C4-2B (cell line): ENCODE measurements at regions not wholly inside any gene's neighbourhood (a gene's known extent, or its start where the extent isn't known, plus 50 kb on each side); places are given as distances from the start of the nearest gene placed in this dataset.

Source experiments
- H3K27ac ChIP-seq: fragments of 450-650 bp; 2 replicates; pipeline ENCODE4 v1.5.1; 2017
- CTCF ChIP-seq: fragments of 450-650 bp; conservative IDR thresholded peaks from 2 replicates; pipeline ENCODE4 v1.5.1; 2017; ENCODE audit warnings: mild to moderate bottlenecking
- ZFX ChIP-seq: fragments of 450-650 bp; IDR thresholded peaks from 2 replicates; pipeline ENCODE4 v1.6.1; 2017

GRCh38 chr3:144107923-144108322 is 136.3 kb downstream of the DIPK2A start:
- no peak for TF ChIP-seq ZFX
- no peak for TF ChIP-seq CTCF
- no peak overlapping the region for H3K27ac ChIP-seq

GRCh38 chr3:144109944-144110343 is 138.3 kb downstream of the DIPK2A start:
- no peak overlapping the region for H3K27ac ChIP-seq
- no peak for TF ChIP-seq CTCF
- TF ChIP-seq ZFX: no peak

GRCh38 chr3:144112036-144112435 is 140.4 kb downstream of the DIPK2A start:
- H3K27ac ChIP-seq: peak overlapping the region; percentile 30; the same call in 1 of the 2 replicates
- TF ChIP-seq ZFX: no peak
- TF ChIP-seq CTCF: no peak

DNA sequence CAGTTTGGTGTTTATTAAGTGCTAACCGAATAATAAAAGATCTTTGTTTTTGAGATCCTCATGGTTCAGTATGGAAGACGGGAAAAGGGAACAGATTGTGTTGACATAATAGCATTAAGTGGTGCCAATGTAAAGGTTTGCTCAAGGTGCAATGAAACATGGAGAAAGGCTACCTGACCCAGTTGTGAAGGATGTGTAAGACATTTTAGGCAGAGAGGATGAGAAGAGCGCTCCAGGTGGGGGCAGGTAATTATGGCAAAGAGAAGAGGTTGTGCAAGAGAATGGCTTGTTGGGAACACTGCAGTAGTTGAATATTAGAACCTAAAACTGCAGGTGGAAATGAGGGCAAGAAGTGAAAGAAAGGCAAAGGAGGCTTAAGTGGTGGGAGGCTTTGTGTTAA is 140.8 kb downstream of the DIPK2A start:
- peak overlapping the region; percentile 30; the same call in 1 of the 2 replicates for H3K27ac ChIP-seq
- TF ChIP-seq ZFX (no peak), CTCF (peak; percentile 18)

- no peak overlapping the region for H3K27ac ChIP-seq
- TF ChIP-seq ZFX (no peak), CTCF (no peak)
Measured at GRCh38 chr3:144114767-144115166, 143.1 kb downstream of the DIPK2A start.

DNA sequence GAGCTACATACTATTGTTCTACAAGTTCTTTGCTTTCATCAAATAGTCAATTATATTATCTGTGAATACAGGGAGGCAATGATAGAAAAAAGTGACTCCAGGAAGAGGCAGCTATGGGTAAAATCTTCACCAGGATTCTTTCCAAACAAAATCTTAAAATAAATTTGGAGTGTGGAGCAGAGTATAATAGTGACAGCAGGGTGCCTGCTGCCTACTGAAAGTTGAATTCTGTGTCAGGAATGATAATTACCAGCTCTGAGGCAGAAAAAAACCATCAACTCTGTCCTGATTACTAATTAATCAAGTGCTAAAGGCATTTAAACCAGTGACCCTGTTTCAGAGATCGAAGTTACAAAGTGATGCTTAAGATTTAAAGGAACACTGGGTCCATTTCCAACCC is 148.0 kb downstream of the DIPK2A start:
- H3K27ac ChIP-seq: no peak overlapping the region

GRCh38 chr3:144121661-144122060 is 150.0 kb downstream of the DIPK2A start:
- H3K27ac ChIP-seq: no peak overlapping the region

More for the DNA sequence above, 148.0 kb downstream of the DIPK2A start:
- TF ChIP-seq CTCF: no peak
- TF ChIP-seq ZFX: no peak

More at GRCh38 chr3:144121661-144122060, 150.0 kb downstream of the DIPK2A start:
- no peak for TF ChIP-seq CTCF
